HEK293T (cell line): ENCODE measurements at regions not wholly inside any gene's neighbourhood (a gene's known extent, or its start where the extent isn't known, plus 50 kb on each side); places are given as distances from the start of the nearest gene placed in this dataset.

Source experiments
- FOXA1 ChIP-seq: fragments of 450-650 bp; IDR thresholded peaks from 2 replicates; pipeline ENCODE4 v1.6.1; 2016; ENCODE audit warnings: mild to moderate bottlenecking
- FOXK2 ChIP-seq: fragments of 450-650 bp; IDR thresholded peaks from 2 replicates; pipeline ENCODE4 v1.6.1; 2016; ENCODE audit warnings: mild to moderate bottlenecking
- SP1 ChIP-seq: fragments of 450-650 bp; IDR thresholded peaks from 2 replicates; pipeline ENCODE4 v1.6.1; 2017
- TF ChIP-seq, protein P1 (sequence below): fragments of 450-650 bp; IDR thresholded peaks from 2 replicates; pipeline ENCODE4 v1.6.1; 2016

DNA sequence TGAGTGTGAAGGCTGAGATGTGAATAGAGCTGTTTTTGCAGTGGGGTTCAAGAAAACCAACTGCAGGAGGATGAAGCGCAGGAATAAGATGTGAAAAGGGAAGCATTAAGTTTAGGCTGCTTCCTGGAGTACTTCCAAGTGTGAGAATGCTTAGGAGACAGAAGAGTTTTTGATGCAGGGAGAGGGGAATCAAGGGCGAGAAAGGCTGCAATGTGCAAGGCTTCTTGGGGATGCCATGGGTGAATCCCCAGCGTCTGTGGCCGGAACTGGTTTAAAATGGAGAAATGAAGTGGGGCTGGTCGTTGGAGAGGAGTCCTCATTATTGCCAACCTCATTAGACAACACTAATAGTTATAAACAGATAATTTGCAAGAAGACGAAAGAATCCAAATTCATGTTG lies 764.9 kb downstream of the LIG4 start:
- TF ChIP-seq FOXK2, result no peak
- no peak for TF ChIP-seq SP1
- TF ChIP-seq, protein P1, sequence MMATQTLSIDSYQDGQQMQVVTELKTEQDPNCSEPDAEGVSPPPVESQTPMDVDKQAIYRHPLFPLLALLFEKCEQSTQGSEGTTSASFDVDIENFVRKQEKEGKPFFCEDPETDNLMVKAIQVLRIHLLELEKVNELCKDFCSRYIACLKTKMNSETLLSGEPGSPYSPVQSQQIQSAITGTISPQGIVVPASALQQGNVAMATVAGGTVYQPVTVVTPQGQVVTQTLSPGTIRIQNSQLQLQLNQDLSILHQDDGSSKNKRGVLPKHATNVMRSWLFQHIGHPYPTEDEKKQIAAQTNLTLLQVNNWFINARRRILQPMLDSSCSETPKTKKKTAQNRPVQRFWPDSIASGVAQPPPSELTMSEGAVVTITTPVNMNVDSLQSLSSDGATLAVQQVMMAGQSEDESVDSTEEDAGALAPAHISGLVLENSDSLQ, result no peak
- TF ChIP-seq FOXA1, result no peak
